H1 (cell line): ENCODE measurements at regions not wholly inside any gene's neighbourhood (a gene's known extent, or its start where the extent isn't known, plus 50 kb on each side); places are given as distances from the start of the nearest gene placed in this dataset.

ENCODE experiments used
- CTCF ChIA-PET: fragments of 300-600 bp; sonication (Branson Sonifier 250); formaldehyde crosslinking; loops from one replicate; lab custom pipeline; 2021; ENCODE audit not compliant: partially characterized antibody; lab: Charles Lee
- POLR2A ChIA-PET: fragments of 300-600 bp; sonication (Branson Sonifier 250); formaldehyde crosslinking; loops from one replicate; lab custom pipeline; 2021; ENCODE audit warnings: inconsistent platforms; ENCODE audit not compliant: partially characterized antibody; lab: Charles Lee
- DNase-seq, 2 experiments: peaks; one replicate each; pipeline versions ENCODE4 v3.0.0 to v3.0.0-alpha.2; 2010 to 2022; ENCODE audit warnings: low spot score in 2 of 2, low read depth in 1 of 2, mixed read lengths in 1 of 2
- FAIRE-seq: peaks from 2 replicates; lab custom pipeline; 2011; peaks lifted over from hg19 to GRCh38; lab: Jason Lieb, UNC
- H2AFZ ChIP-seq: 2 replicates; pipeline ENCODE4 v1.8.1; 2012; ENCODE audit warnings: low read length, inconsistent platforms
- H2AK5ac ChIP-seq: 2 replicates; pipeline ENCODE4 v1.6.1; 2013; ENCODE audit warnings: low read depth, low read length
- H2BK120ac ChIP-seq: replicated peaks from 2 replicates; pipeline ENCODE3; 2013; ENCODE audit warnings: low read depth, low read length, inconsistent platforms
- H2BK12ac ChIP-seq: 2 replicates; pipeline ENCODE4 v1.6.1; 2013; ENCODE audit warnings: low read depth, low read length
- H2BK15ac ChIP-seq: 2 replicates; pipeline ENCODE4 v1.6.1; 2013; ENCODE audit warnings: low read length
- H2BK20ac ChIP-seq: 2 replicates; pipeline ENCODE4 v1.6.1; 2013; ENCODE audit warnings: low read length
- H2BK5ac ChIP-seq: 2 replicates; pipeline ENCODE4 v1.6.1; 2013; ENCODE audit warnings: low read depth, low read length
- H3K14ac ChIP-seq: 2 replicates; pipeline ENCODE4 v1.6.1; 2013; ENCODE audit warnings: inconsistent platforms; ENCODE audit not compliant: insufficient read length
- H3K18ac ChIP-seq: 2 replicates; pipeline ENCODE4 v1.6.1; 2013; ENCODE audit warnings: low read length; ENCODE audit errors: extremely low read depth
- H3K23ac ChIP-seq: 2 replicates; pipeline ENCODE4 v1.6.1; 2013; ENCODE audit warnings: inconsistent platforms; ENCODE audit not compliant: insufficient read length
- H3K23me2 ChIP-seq: 2 replicates; pipeline ENCODE4 v1.6.1; 2013; ENCODE audit warnings: low read depth, low read length
- H3K27ac ChIP-seq: 2 replicates; pipeline ENCODE4 v1.6.1; 2011; ENCODE audit warnings: low read depth, low read length, inconsistent platforms
- H3K27me3 ChIP-seq, 4 experiments: replicated peaks in 1 of 4; 1 replicate in 1 of 4; 2 replicates in 3 of 4; pipeline versions ENCODE4 v1.6.1 to v1.8.1; 2011 to 2013; ENCODE audit warnings: low read length in 3 of 4, mild to moderate bottlenecking in 3 of 4, inconsistent platforms in 2 of 4, mixed read lengths in 2 of 4, moderate library complexity in 1 of 4; ENCODE audit not compliant: control insufficient read depth in 3 of 4, insufficient read depth in 3 of 4; ENCODE audit errors: extremely low read depth in 1 of 4
- H3K36me3 ChIP-seq, 4 experiments: 2 replicates each; pipeline versions ENCODE4 v1.6.1 to v1.8.1; 2011 to 2013; ENCODE audit warnings: mild to moderate bottlenecking in 4 of 4, low read length in 3 of 4, moderate library complexity in 2 of 4, control low read depth in 1 of 4, inconsistent platforms in 1 of 4; ENCODE audit not compliant: insufficient read depth in 4 of 4, control insufficient read depth in 2 of 4
- H3K4ac ChIP-seq: replicated peaks from 2 replicates; pipeline ENCODE3; 2013; ENCODE audit warnings: low read length, low read depth, mixed read lengths, inconsistent platforms; ENCODE audit not compliant: insufficient read length
- H3K4me1 ChIP-seq, 4 experiments: replicated peaks in 1 of 4; 1 replicate in 1 of 4; 2 replicates in 3 of 4; pipeline versions ENCODE4 v1.6.1 to v1.8.1; 2011 to 2013; ENCODE audit warnings: low read length in 3 of 4, inconsistent platforms in 2 of 4, mixed read lengths in 1 of 4; ENCODE audit not compliant: insufficient read depth in 4 of 4, control insufficient read depth in 3 of 4
- H3K4me2 ChIP-seq, 2 experiments: 2 replicates each; pipeline versions ENCODE4 v1.6.1 to v1.8.1; 2011 to 2013; ENCODE audit warnings: low read depth in 2 of 2, low read length in 2 of 2, control low read depth in 1 of 2, inconsistent platforms in 1 of 2, mild to moderate bottlenecking in 1 of 2; ENCODE audit not compliant: insufficient read depth in 1 of 2
- H3K4me3 ChIP-seq, 4 experiments: fragments of 200-600, 300-600 bp in 1 of 4; sonication (generic), shearing (Covaris generic), sonication (Bioruptor Twin) in 1 of 4; 2 replicates each; pipeline versions ENCODE4 v1.5.1 to v1.8.1; 2011 to 2016; ENCODE audit warnings: low read length in 4 of 4, low read depth in 3 of 4, control low read depth in 2 of 4, inconsistent platforms in 2 of 4, mild to moderate bottlenecking in 2 of 4, mixed read lengths in 1 of 4, moderate library complexity in 1 of 4; ENCODE audit not compliant: insufficient read depth in 2 of 4; ENCODE audit errors: extremely low read depth in 1 of 4
- H3K56ac ChIP-seq: replicated peaks from 2 replicates; pipeline ENCODE3; 2013; ENCODE audit warnings: low read depth, mild to moderate bottlenecking, mixed read lengths, low read length, inconsistent platforms; ENCODE audit not compliant: insufficient read length
- H3K79me1 ChIP-seq: 2 replicates; pipeline ENCODE4 v1.6.1; 2013; ENCODE audit warnings: low read depth, low read length, control low read depth
- H3K79me2 ChIP-seq, 2 experiments: 2 replicates each; pipeline versions ENCODE4 v1.6.1 to v1.8.1; 2012 to 2013; ENCODE audit warnings: low read length in 2 of 2, mild to moderate bottlenecking in 2 of 2, inconsistent platforms in 1 of 2; ENCODE audit not compliant: insufficient read depth in 2 of 2, control insufficient read depth in 1 of 2
- H3K9ac ChIP-seq, 4 experiments: replicated peaks in 1 of 4; 1 replicate in 1 of 4; 2 replicates in 3 of 4; pipeline versions ENCODE4 v1.6.1 to v1.8.1; 2011 to 2013; ENCODE audit warnings: low read depth in 3 of 4, low read length in 3 of 4, control low read depth in 2 of 4, mild to moderate bottlenecking in 2 of 4, moderate library complexity in 2 of 4, inconsistent platforms in 1 of 4; ENCODE audit errors: extremely low read depth in 1 of 4
- H3K9me3 ChIP-seq, 2 experiments: 2 replicates each; pipeline versions ENCODE4 v1.6.1 to v1.8.1; 2012 to 2013; ENCODE audit warnings: mild to moderate bottlenecking in 2 of 2, moderate library complexity in 2 of 2, control low read depth in 1 of 2, inconsistent platforms in 1 of 2, low read depth in 1 of 2, low read length in 1 of 2, mixed read lengths in 1 of 2; ENCODE audit not compliant: insufficient read depth in 2 of 2
- H4K20me1 ChIP-seq, 2 experiments: replicated peaks in 1 of 2; 2 replicates each; pipeline versions ENCODE3 to v1.8.1; 2011 to 2013; ENCODE audit warnings: inconsistent platforms in 2 of 2, low read length in 2 of 2, mild to moderate bottlenecking in 1 of 2; ENCODE audit not compliant: insufficient read depth in 2 of 2, control insufficient read depth in 1 of 2
- H4K5ac ChIP-seq: 2 replicates; pipeline ENCODE4 v1.6.1; 2013; ENCODE audit warnings: low read length, low read depth, mixed read lengths, inconsistent platforms; ENCODE audit not compliant: insufficient read length
- H4K8ac ChIP-seq: 2 replicates; pipeline ENCODE4 v1.8.0; 2013; ENCODE audit warnings: mild to moderate bottlenecking, moderate library complexity, low read length, inconsistent platforms; ENCODE audit not compliant: insufficient read depth; ENCODE audit errors: extremely low read depth
- H4K91ac ChIP-seq: replicated peaks from 2 replicates; pipeline ENCODE3; 2013; ENCODE audit warnings: low read length, mixed read lengths, inconsistent platforms; ENCODE audit not compliant: insufficient read length
- BRCA1 ChIP-seq: IDR thresholded peaks from 2 replicates; pipeline ENCODE4 v1.6.1; 2012; ENCODE audit warnings: low read depth, low read length, improper control_type of control experiment
- SP1 ChIP-seq: IDR thresholded peaks from 2 replicates; pipeline ENCODE4 v1.6.1; 2011; ENCODE audit warnings: low read depth, low read length
- TBP ChIP-seq: IDR thresholded peaks from 2 replicates; pipeline ENCODE4 v1.6.1; 2011; ENCODE audit warnings: low read depth, low read length, improper control_type of control experiment
- WGBS, 2 experiments: shearing (Covaris generic) in 1 of 2; methylation state at CpG; one replicate each; pipeline versions ENCODE4 v1.1.6 to v1.1.7; 2013 to 2015; ENCODE audit warnings: low lambda C conversion rate in 2 of 2, mixed read lengths in 2 of 2, inconsistent platforms in 1 of 2, low coverage in 1 of 2, missing lambda C conversion rate in 1 of 2; ENCODE audit not compliant: insufficient replicate concordance in 2 of 2, insufficient coverage in 1 of 2, insufficient read length in 1 of 2; ENCODE audit errors: extremely low coverage in 1 of 2, missing lambda C conversion rate in 1 of 2; 5-methylcytosine and 5-hydroxymethylcytosine counted together
- TF ChIP-seq, protein P1 (sequence below): IDR thresholded peaks from 2 replicates; pipeline ENCODE4 v1.6.1; 2011; ENCODE audit warnings: low read depth, mild to moderate bottlenecking, low read length; ENCODE audit not compliant: insufficient read depth

DNA sequence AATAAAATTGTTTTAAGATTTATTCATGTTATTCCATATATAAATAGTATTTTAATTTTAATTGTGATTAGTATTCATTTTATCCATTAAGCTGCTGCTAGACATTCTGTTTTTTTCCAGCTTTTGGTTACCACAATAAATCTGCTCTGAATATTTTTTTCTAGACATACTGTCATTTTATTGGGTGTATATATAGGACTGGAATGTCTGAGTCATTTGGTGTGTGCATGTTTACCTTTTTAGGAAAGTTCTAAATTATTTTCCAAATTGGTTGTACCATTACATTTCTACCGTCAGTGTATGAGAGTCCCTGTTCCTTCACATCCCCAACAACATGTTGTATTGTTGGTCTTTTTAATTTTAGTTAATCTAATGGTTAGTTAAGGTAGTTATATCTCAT is 1138.1 kb downstream of the REEP3 start:
- H3K9ac ChIP-seq = no peak overlapping the region
- FAIRE-seq = no peak
- 87% methylated on average over 1 of the region's 1 CpG; no CpG with 5 or more reads in 1 of the 2 experiments for WGBS, 2 experiments
- no peaks in the 10 kb centered on the region for H3K23me2 ChIP-seq
- H2AFZ ChIP-seq = no peak overlapping the region
- H3K18ac ChIP-seq = no peak overlapping the region
- H3K23ac ChIP-seq = no peak overlapping the region
- H3K79me2 ChIP-seq = no peaks in the 10 kb centered on the region
- no peak overlapping the region for H2BK12ac ChIP-seq
- no peak overlapping the region for H2BK120ac ChIP-seq
- H2BK5ac ChIP-seq = no peak overlapping the region
- no peak overlapping the region for H3K27ac ChIP-seq
- TF ChIP-seq SP1 (no peak), BRCA1 (no peak), TBP (no peak)
- TF ChIP-seq, protein P1, sequence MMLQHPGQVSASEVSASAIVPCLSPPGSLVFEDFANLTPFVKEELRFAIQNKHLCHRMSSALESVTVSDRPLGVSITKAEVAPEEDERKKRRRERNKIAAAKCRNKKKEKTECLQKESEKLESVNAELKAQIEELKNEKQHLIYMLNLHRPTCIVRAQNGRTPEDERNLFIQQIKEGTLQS = no peak
- POLR2A ChIA-PET = no interaction called here
- H3K9me3 ChIP-seq = no peaks in the 10 kb centered on the region
- H3K36me3 ChIP-seq = no peaks in the 10 kb centered on the region
- DNase-seq = no peak
- no peak overlapping the region for H3K56ac ChIP-seq
- CTCF ChIA-PET = no interaction called here
- H4K8ac ChIP-seq = no peak overlapping the region
- H3K14ac ChIP-seq = no peak overlapping the region
- H2AK5ac ChIP-seq = no peak overlapping the region
- no peak overlapping the region for H4K5ac ChIP-seq
- no peak overlapping the region for H3K4me2 ChIP-seq
- H2BK20ac ChIP-seq = no peak overlapping the region
- no peak overlapping the region for H4K91ac ChIP-seq
- H3K4me1 ChIP-seq = no peaks in the 10 kb centered on the region
- H3K27me3 ChIP-seq = no peaks in the 10 kb centered on the region
- H2BK15ac ChIP-seq = no peak overlapping the region
- H4K20me1 ChIP-seq = no peaks in the 10 kb centered on the region
- H3K4me3 ChIP-seq = no peak overlapping the region
- no peaks in the 10 kb centered on the region for H3K79me1 ChIP-seq
- H3K4ac ChIP-seq = no peak overlapping the region
